HepG2 (cell line): ENCODE measurements at regions not wholly inside any gene's neighbourhood (a gene's known extent, or its start where the extent isn't known, plus 50 kb on each side); places are given as distances from the start of the nearest gene placed in this dataset.

ENCODE experiments used
- ATAC-seq: fragments of 200-7000 bp; cut with Tn5 transposase; 3 replicates; pipeline ENCODE4 v1.9.1; 2020; ENCODE audit warnings: mild to moderate bottlenecking, moderate library complexity
- BruUV-seq: library from RNA; stranded (reverse); fragments of 400-500 nt; replicated peaks from 2 replicates; lab custom pipeline; 2021; lab: Mats Ljungman, UMichigan
- CTCF ChIA-PET: fragments of 300-600 bp; formaldehyde crosslinking; extraction: SDS; loops from one replicate; lab custom pipeline; 2021; ENCODE audit warnings: low total read pairs, inconsistent platforms, low intra/inter-chr PET ratio; lab: Yijun Ruan, JAX
- POLR2A ChIA-PET: fragments of 350-600 bp; sonication (Branson Sonifier 250); formaldehyde crosslinking; loops from one replicate; lab custom pipeline; 2020; ENCODE audit warnings: antibody characterized with exemption, inconsistent platforms; lab: Yijun Ruan, JAX
- DNase-seq: peaks from one replicate; pipeline ENCODE4 v3.0.0-alpha.2; 2015; ENCODE audit warnings: low spot score
- FAIRE-seq: peaks from 3 replicates; lab custom pipeline; 2011; peaks lifted over from hg19 to GRCh38; lab: Jason Lieb, UNC
- H2AFZ ChIP-seq: one replicate; pipeline ENCODE4 v1.6.1; 2011; ENCODE audit warnings: low read length, inconsistent platforms
- H3K27ac ChIP-seq: fragments of 300-600 bp; 3 replicates; pipeline ENCODE4 v1.8.0; 2011; ENCODE audit warnings: mixed run types, mild to moderate bottlenecking, mixed read lengths, low read length, inconsistent platforms; ENCODE audit not compliant: insufficient read depth; ENCODE audit errors: extremely low read length
- H3K27me3 ChIP-seq, 2 experiments: fragments of 200-600 bp in 1 of 2; 2 replicates in 1 of 2; 3 replicates in 1 of 2; pipeline versions ENCODE4 v1.6.0 to v1.8.0; 2011; ENCODE audit warnings: low read length in 2 of 2, mild to moderate bottlenecking in 2 of 2, moderate library complexity in 2 of 2, inconsistent platforms in 1 of 2; ENCODE audit not compliant: insufficient read depth in 2 of 2, control insufficient read depth in 1 of 2
- H3K36me3 ChIP-seq, 2 experiments: fragments of 200-600 bp in 1 of 2; replicated peaks in 1 of 2; 2 replicates in 1 of 2; 3 replicates in 1 of 2; pipeline versions ENCODE4 v1.5.1 to v1.8.0; 2011; ENCODE audit warnings: low read length in 2 of 2, inconsistent platforms in 1 of 2; ENCODE audit not compliant: insufficient read depth in 2 of 2, control insufficient read depth in 1 of 2
- H3K4me1 ChIP-seq: 2 replicates; pipeline ENCODE4 v1.5.1; 2012; ENCODE audit warnings: low read length, inconsistent platforms; ENCODE audit not compliant: insufficient read depth
- H3K4me2 ChIP-seq: 2 replicates; pipeline ENCODE4 v1.6.0; 2011; ENCODE audit warnings: low read depth, low read length, inconsistent platforms
- H3K4me3 ChIP-seq, 3 experiments: fragments of 200-600 bp in 1 of 3; sonication (generic), shearing (Covaris generic) in 1 of 3; replicated peaks in 1 of 3; 2 replicates each; pipeline ENCODE4 v1.5.1; 2011 to 2016; ENCODE audit warnings: low read length in 3 of 3, inconsistent platforms in 2 of 3, low read depth in 2 of 3, mild to moderate bottlenecking in 2 of 3, control low read depth in 1 of 3, mixed read lengths in 1 of 3; ENCODE audit not compliant: insufficient read depth in 1 of 3
- H3K79me2 ChIP-seq: one replicate; pipeline ENCODE4 v1.6.1; 2011; ENCODE audit warnings: low read length, inconsistent platforms; ENCODE audit not compliant: insufficient read depth
- H3K9ac ChIP-seq: 2 replicates; pipeline ENCODE4 v1.6.0; 2011; ENCODE audit warnings: mild to moderate bottlenecking, low read depth, low read length, inconsistent platforms; ENCODE audit not compliant: insufficient read depth
- H3K9me3 ChIP-seq: 2 replicates; pipeline ENCODE4 v1.5.1; 2012; ENCODE audit warnings: mild to moderate bottlenecking, low read length
- H4K20me1 ChIP-seq: 2 replicates; pipeline ENCODE4 v1.6.0; 2011; ENCODE audit warnings: inconsistent platforms, mild to moderate bottlenecking, low read length, moderate library complexity; ENCODE audit not compliant: insufficient read depth
- PHF21A ChIP-seq: sonication (generic); formaldehyde crosslinking; IDR thresholded peaks from 2 replicates; pipeline ENCODE4 v1.5.0; 2020; ENCODE audit warnings: mild to moderate bottlenecking, missing genetic modification reagents
- RARG ChIP-seq: sonication (generic); formaldehyde crosslinking; IDR thresholded peaks from 2 replicates; pipeline ENCODE4 v1.4.0; 2020; ENCODE audit warnings: low read depth, mild to moderate bottlenecking, missing genetic modification reagents
- RXRB ChIP-seq: IDR thresholded peaks from 2 replicates; pipeline ENCODE4 v1.6.1; 2016; ENCODE audit warnings: borderline replicate concordance, missing genetic modification reagents, missing compliant biosample characterization
- SIN3B ChIP-seq: fragments of 150-350 bp; IDR thresholded peaks from 2 replicates; pipeline ENCODE4 v1.6.1; 2014; ENCODE audit warnings: low read length
- ZNF318 ChIP-seq: sonication (generic); formaldehyde crosslinking; IDR thresholded peaks from 2 replicates; pipeline ENCODE4 v1.4.0; 2020; ENCODE audit warnings: mild to moderate bottlenecking, missing genetic modification reagents
- ZSCAN22 ChIP-seq: sonication (generic); formaldehyde crosslinking; IDR thresholded peaks from 2 replicates; pipeline ENCODE4 v1.4.0; 2020; ENCODE audit warnings: mild to moderate bottlenecking, missing genetic modification reagents
- WGBS: methylation state at CpG from one replicate; pipeline ENCODE4 v1.1.6; 2017; ENCODE audit warnings: low lambda C conversion rate; 5-methylcytosine and 5-hydroxymethylcytosine counted together
- in situ Hi-C: cut with HindIII; loops from 2 replicates; pipeline ENCODE4 v1.10.0; 2017; ENCODE audit warnings: low pct_unique_long_range_greater_than_20kb; ENCODE audit not compliant: extremely low pct_ligation_motif_present
- intact Hi-C: fragments of 100-400 bp; cut with micrococcal nuclease; formaldehyde crosslinking; loops from one replicate; pipeline ENCODE4 v1.10.0; 2022; ENCODE audit not compliant: unreplicated experiment

GRCh38 chr14:30017370-30017993, 89.8 kb upstream of the PRKD1 start:
- H3K9ac ChIP-seq = no peak overlapping the region
- ATAC-seq = no peak
- no peak overlapping the region for H2AFZ ChIP-seq
- DNase-seq = no peak
- FAIRE-seq = no peak
- H3K4me2 ChIP-seq = no peak overlapping the region
- POLR2A ChIA-PET = no interaction called here
- 0% methylated on average over 2 of the region's 2 CpGs for WGBS
- H3K36me3 ChIP-seq = no peaks in the 10 kb centered on the region
- no TSS peak for BruUV-seq
- no peaks in the 10 kb centered on the region for H3K27me3 ChIP-seq
- no peaks in the 10 kb centered on the region for H3K4me1 ChIP-seq
- no peak overlapping the region for H3K4me3 ChIP-seq
- no peaks in the 10 kb centered on the region for H4K20me1 ChIP-seq
- CTCF ChIA-PET = no interaction called here
- TF ChIP-seq ZNF318 = no peak
- TF ChIP-seq SIN3B = no peak
- no peak for TF ChIP-seq RXRB (CRISPR knock-in tag)
- TF ChIP-seq RARG (CRISPR knock-in tag) = no peak
- TF ChIP-seq PHF21A (CRISPR knock-in tag) = no peak
- TF ChIP-seq ZSCAN22 (CRISPR knock-in tag) = no peak
- TF ChIP-seq, all 625 proteins: peak for 0
- H3K79me2 ChIP-seq = no peaks in the 10 kb centered on the region
- H3K9me3 ChIP-seq = peaks cover 93% of the 10 kb centered on the region
- intact Hi-C loops = no loop called here
- no peak overlapping the region for H3K27ac ChIP-seq
- in situ Hi-C loops = no loop called here
